ENCODE measurements at regions not wholly inside any gene's neighbourhood (a gene's known extent, or its start where the extent isn't known, plus 50 kb on each side); places are given as distances from the start of the nearest gene placed in this dataset.

GRCh38 chr14:66039495-66039894 is 446.7 kb upstream of the CCDC196 start:
- TF ChIP-seq CTCF (conservative IDR thresholded peaks at IDR 0.05; ENCODE audit: low read depth, low read length): no peak
- TF ChIP-seq EZH2 (IDR thresholded peaks at IDR 0.05; ENCODE audit: borderline replicate concordance, low read depth, low read length, poor library complexity, severe bottlenecking): no peak
